C4-2B (cell line): ENCODE measurements at regions not wholly inside any gene's neighbourhood (a gene's known extent, or its start where the extent isn't known, plus 50 kb on each side); places are given as distances from the start of the nearest gene placed in this dataset.

Source experiments
- H3K27ac ChIP-seq: fragments of 450-650 bp; 2 replicates; pipeline ENCODE4 v1.5.1; 2017
- CTCF ChIP-seq: fragments of 450-650 bp; conservative IDR thresholded peaks from 2 replicates; pipeline ENCODE4 v1.5.1; 2017; ENCODE audit warnings: mild to moderate bottlenecking
- ZFX ChIP-seq: fragments of 450-650 bp; IDR thresholded peaks from 2 replicates; pipeline ENCODE4 v1.6.1; 2017

- no peak overlapping the region for H3K27ac ChIP-seq
- TF ChIP-seq ZFX (no peak), CTCF (no peak)
Measured at GRCh38 chrX:148416142-148416541, 84.3 kb upstream of the AFF2 start.

GRCh38 chrX:148416931-148417330 lies 83.5 kb upstream of the AFF2 start:
- TF ChIP-seq ZFX, result no peak
- no peak for TF ChIP-seq CTCF
- no peak overlapping the region for H3K27ac ChIP-seq

GRCh38 chrX:148417934-148418333 lies 82.5 kb upstream of the AFF2 start:
- TF ChIP-seq CTCF, result no peak
- no peak for TF ChIP-seq ZFX
- H3K27ac ChIP-seq, result no peak overlapping the region

GRCh38 chrX:148422526-148422925 lies 77.9 kb upstream of the AFF2 start:
- no peak for TF ChIP-seq CTCF
- no peak for TF ChIP-seq ZFX
- H3K27ac ChIP-seq, result no peak overlapping the region

- H3K27ac ChIP-seq, result no peak overlapping the region
- TF ChIP-seq CTCF, result no peak
- TF ChIP-seq ZFX, result no peak
Measured at GRCh38 chrX:148424570-148424969, 75.8 kb upstream of the AFF2 start.

- no peak for TF ChIP-seq ZFX
- no peak for TF ChIP-seq CTCF
Measured at GRCh38 chrX:148426467-148426866, 74.0 kb upstream of the AFF2 start.

GRCh38 chrX:148441387-148441786 lies 59.0 kb upstream of the AFF2 start:
- no peak overlapping the region for H3K27ac ChIP-seq
- TF ChIP-seq ZFX, result no peak
- TF ChIP-seq CTCF, result no peak

More at GRCh38 chrX:148426467-148426866, 74.0 kb upstream of the AFF2 start:
- no peak overlapping the region for H3K27ac ChIP-seq
